Skeletal muscle tissue (tissue), 3 donors: ENCODE measurements at regions not wholly inside any gene's neighbourhood (a gene's known extent, or its start where the extent isn't known, plus 50 kb on each side); places are given as distances from the start of the nearest gene placed in this dataset.

Source experiments
- H3K27ac ChIP-seq: one replicate; pipeline ENCODE4 v1.7.0; 2013; ENCODE audit warnings: mild to moderate bottlenecking, low read depth, low read length, inconsistent platforms
- H3K27me3 ChIP-seq, 3 donors: one replicate each; pipeline ENCODE4 v1.7.0; 2013; ENCODE audit warnings: low read length in 3 of 3; ENCODE audit not compliant: control insufficient read depth in 3 of 3, insufficient read depth in 3 of 3
- H3K36me3 ChIP-seq, 3 donors: one replicate each; pipeline ENCODE4 v1.7.0; 2013; ENCODE audit warnings: low read length in 3 of 3; ENCODE audit not compliant: control insufficient read depth in 3 of 3, insufficient read depth in 3 of 3
- H3K4me1 ChIP-seq, 3 donors: one replicate each; pipeline ENCODE4 v1.7.0; 2013; ENCODE audit warnings: low read length in 3 of 3, mild to moderate bottlenecking in 3 of 3; ENCODE audit not compliant: control insufficient read depth in 3 of 3, insufficient read depth in 3 of 3
- H3K4me3 ChIP-seq, 3 donors: one replicate each; pipeline ENCODE4 v1.7.0; 2013; ENCODE audit warnings: low read length in 3 of 3
- H3K9ac ChIP-seq, 3 donors: one replicate each; pipeline ENCODE4 v1.7.0; 2013; ENCODE audit warnings: low read length in 3 of 3, mild to moderate bottlenecking in 3 of 3, moderate library complexity in 2 of 3, low read depth in 1 of 3
- H3K9me3 ChIP-seq, 3 donors: one replicate each; pipeline ENCODE4 v1.7.0; 2013; ENCODE audit warnings: low read length in 3 of 3; ENCODE audit not compliant: control insufficient read depth in 3 of 3
- donor health status: Osteomylitis.

DNA sequence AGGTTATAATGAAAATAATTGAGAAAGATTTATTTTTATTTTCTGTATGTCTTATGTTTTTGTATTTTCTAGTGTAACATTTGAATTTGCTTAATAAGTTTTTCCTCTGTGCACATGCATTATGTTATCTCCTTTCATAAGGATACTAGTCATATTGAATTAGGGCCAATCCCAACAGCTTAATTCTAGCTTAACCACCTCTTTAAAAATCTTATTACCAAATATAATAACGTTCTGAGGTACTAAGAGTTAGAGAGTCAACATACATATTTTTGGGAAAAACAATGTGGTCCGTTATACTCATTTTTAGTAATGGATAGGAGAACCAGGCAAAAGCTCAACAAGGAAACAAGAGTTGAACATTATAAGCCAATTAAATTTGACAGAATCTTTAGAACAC is 845.6 kb upstream of the SEL1L start:
- Histone ChIP-seq H3K4me1 (no peaks in the 10 kb centered on the region), H3K27me3 (no peaks in the 10 kb centered on the region), H3K9ac (no peak overlapping the region), H3K36me3 (no peaks in the 10 kb centered on the region), H3K4me3 (no peak overlapping the region), H3K9me3 (no peaks in the 10 kb centered on the region), H3K27ac (no peak overlapping the region)

DNA sequence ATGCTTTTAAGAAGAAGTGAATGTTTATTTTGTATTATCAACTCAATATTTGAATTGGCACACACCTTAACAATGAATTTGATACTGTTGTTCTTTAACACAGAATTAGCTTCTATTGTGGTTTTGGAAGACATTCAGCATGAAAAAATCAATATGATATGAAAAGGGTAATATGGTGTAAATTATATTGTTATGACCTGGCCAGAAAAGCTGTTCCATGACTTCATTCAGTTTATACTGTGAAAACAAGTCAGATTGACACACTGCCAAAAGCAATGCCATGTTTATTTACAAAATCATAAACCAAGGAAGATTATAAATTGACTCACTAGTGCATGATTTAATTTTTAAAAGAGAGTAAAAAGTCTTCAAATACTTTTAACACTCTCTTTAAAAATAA is 851.4 kb upstream of the SEL1L start:
- H3K4me1 ChIP-seq = no peaks in the 10 kb centered on the region
- no peaks in the 10 kb centered on the region for H3K36me3 ChIP-seq
- H3K27ac ChIP-seq = no peak overlapping the region
- H3K9ac ChIP-seq = no peak overlapping the region
- no peaks in the 10 kb centered on the region for H3K9me3 ChIP-seq
- H3K27me3 ChIP-seq = no peaks in the 10 kb centered on the region
- no peak overlapping the region for H3K4me3 ChIP-seq

DNA sequence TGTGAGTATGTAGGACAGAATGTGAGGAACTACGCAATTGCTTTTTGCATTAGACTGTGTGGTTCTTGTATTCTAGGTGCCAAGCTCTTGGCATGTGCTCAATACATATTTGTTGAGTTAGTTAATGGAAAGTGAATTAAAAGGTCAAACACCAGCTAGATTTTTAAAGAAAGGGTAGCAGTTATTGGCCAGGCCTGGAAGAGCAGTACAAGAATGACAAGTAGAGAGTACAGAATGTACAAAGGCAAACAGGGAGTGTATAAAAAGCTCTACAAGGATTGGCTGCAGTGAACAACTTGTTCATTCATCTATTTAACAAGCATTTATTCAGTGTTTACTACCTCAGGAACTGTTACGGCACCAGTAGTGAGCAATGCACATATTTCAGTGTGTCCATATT is 854.0 kb upstream of the SEL1L start:
- H3K4me3 ChIP-seq = no peak overlapping the region
- no peak overlapping the region for H3K27ac ChIP-seq
- no peaks in the 10 kb centered on the region for H3K9me3 ChIP-seq

DNA sequence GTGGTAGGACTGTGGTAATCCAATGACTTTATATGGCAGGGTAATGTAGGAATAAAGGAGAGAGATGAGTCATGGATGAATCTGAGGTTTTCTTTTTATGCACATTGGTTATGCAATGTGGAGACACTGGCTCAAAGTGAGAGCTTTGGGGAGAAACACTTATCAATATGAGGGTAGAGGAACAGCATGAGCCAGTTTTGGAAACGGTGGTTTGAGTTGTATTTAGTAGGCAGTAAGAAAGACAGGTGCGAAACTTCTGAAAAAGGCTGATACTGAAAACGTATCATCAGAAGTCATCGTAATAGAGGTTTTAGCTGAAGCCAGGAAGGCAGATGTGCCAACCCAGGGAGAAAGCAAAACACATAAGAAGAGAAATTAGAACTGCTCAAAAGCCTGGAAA is 854.8 kb upstream of the SEL1L start:
- Histone ChIP-seq H3K27me3 (no peaks in the 10 kb centered on the region), H3K4me3 (no peak overlapping the region), H3K9me3 (no peaks in the 10 kb centered on the region), H3K27ac (no peak overlapping the region), H3K9ac (no peak overlapping the region), H3K36me3 (no peaks in the 10 kb centered on the region), H3K4me1 (no peaks in the 10 kb centered on the region)

More for the DNA sequence above, 854.0 kb upstream of the SEL1L start:
- H3K4me1 ChIP-seq = no peaks in the 10 kb centered on the region
- H3K36me3 ChIP-seq = no peaks in the 10 kb centered on the region
- no peak overlapping the region for H3K9ac ChIP-seq
- no peaks in the 10 kb centered on the region for H3K27me3 ChIP-seq

DNA sequence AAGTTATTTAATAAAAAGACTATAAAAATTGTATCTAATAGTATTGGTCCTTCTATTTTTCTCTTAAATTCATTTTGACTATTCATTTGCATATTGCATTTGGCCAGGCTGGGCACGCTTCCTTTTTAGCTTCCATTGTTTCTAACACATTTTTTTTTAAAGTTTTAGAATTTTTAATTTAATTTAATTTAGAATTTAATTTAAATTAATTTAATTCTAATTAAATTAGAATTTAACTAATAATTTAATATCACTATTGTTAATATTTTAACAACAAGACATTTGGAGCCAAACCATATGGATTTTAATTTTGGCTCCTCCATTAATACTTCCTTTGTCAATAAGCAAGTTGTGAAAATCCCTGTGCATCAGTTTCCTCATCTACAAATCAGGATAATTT is 856.9 kb upstream of the SEL1L start:
- H3K4me1 ChIP-seq = no peaks in the 10 kb centered on the region
- no peaks in the 10 kb centered on the region for H3K9me3 ChIP-seq
- no peak overlapping the region for H3K9ac ChIP-seq
- no peaks in the 10 kb centered on the region for H3K36me3 ChIP-seq
- no peak overlapping the region for H3K27ac ChIP-seq
- H3K27me3 ChIP-seq = no peaks in the 10 kb centered on the region
- H3K4me3 ChIP-seq = no peak overlapping the region

DNA sequence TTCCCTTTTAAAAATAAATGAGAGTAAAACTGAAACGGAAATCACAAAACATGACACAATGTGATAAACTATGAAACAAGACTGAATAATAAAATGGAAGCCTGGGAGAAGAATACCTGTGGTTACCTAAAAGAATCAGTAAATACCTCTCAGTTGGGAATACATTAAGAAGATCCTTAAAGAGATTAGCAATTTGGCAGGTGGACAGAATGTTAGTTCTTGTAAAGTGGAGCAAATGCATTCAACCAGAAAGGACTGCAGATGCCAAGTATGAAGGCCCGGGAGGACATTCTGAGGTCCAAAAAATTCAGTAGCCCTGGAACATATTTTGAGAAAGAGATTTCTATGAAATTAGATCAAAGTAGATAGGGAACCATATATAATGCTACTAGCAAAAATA is 861.3 kb upstream of the SEL1L start:
- no peaks in the 10 kb centered on the region for H3K4me1 ChIP-seq
- H3K27ac ChIP-seq = no peak overlapping the region
- no peak overlapping the region for H3K4me3 ChIP-seq
- no peaks in the 10 kb centered on the region for H3K9me3 ChIP-seq
- H3K9ac ChIP-seq = no peak overlapping the region
- H3K27me3 ChIP-seq = no peaks in the 10 kb centered on the region
- H3K36me3 ChIP-seq = no peaks in the 10 kb centered on the region

DNA sequence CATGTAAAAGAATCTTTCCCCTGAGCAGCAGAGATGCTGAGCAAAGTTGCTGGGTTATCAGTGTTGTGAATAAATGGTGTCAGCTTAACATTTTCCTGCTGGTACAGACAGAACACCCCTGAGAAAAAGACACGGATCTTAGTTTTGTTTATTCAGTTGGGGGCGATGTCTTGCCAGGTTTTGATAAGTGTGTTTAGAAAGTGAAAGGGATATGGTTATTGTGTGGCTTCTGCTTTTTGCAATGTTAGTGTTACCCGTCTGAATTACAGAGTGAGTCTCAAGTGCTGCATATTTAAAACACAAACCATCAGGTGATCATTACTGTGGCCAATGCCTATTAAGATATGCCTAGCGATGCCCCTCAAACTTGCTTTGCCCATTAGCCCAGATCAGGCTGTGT is 864.6 kb upstream of the SEL1L start:
- no peaks in the 10 kb centered on the region for H3K27me3 ChIP-seq
- no peak overlapping the region for H3K4me3 ChIP-seq
- no peaks in the 10 kb centered on the region for H3K36me3 ChIP-seq
- H3K9me3 ChIP-seq = no peaks in the 10 kb centered on the region
- H3K4me1 ChIP-seq = no peaks in the 10 kb centered on the region
- no peak overlapping the region for H3K9ac ChIP-seq
- no peak overlapping the region for H3K27ac ChIP-seq

DNA sequence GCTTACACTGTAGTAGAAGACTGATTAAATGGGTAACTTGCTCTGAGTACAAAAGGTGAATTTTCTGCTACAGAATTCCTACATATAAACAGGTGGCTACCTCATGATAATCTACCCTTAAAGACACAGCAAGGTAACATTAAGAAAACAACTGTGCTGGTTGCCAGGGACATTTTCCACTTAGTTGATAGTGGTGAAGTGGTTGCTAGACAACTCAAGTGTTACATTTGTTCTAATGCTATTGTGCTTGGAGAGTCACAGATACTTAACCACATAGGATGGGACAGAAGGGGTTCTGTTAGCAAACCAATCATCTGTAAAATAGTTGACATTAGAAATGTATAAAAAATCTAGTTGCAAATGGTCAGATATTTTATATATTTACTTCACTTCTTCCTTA is 870.3 kb upstream of the SEL1L start:
- H3K4me3 ChIP-seq = no peak overlapping the region
- no peak overlapping the region for H3K27ac ChIP-seq
- no peak overlapping the region for H3K9ac ChIP-seq
- no peaks in the 10 kb centered on the region for H3K9me3 ChIP-seq
- no peaks in the 10 kb centered on the region for H3K4me1 ChIP-seq
- H3K27me3 ChIP-seq = no peaks in the 10 kb centered on the region
- H3K36me3 ChIP-seq = no peaks in the 10 kb centered on the region

DNA sequence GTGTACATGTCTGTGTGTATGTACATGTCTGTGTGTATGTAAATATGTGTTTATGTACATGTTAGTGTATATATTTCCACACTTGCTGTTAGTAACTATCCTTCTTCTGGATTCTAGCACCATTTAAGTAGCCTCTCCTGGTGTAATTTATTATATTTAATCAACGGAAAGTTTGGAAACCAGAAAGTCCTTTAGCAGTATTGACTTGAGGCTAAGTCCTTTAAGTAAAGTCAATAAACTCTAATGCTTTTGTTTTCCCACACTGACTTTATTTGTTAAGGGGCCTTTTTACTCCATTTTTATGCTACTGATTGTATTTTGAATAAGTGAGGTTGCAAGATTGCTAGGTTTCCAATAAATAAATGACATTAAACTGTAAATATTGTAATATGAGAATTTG is 876.4 kb upstream of the SEL1L start:
- no peak overlapping the region for H3K4me3 ChIP-seq
- H3K4me1 ChIP-seq = no peaks in the 10 kb centered on the region
- H3K36me3 ChIP-seq = no peaks in the 10 kb centered on the region
- no peak overlapping the region for H3K27ac ChIP-seq
- no peaks in the 10 kb centered on the region for H3K27me3 ChIP-seq
- no peaks in the 10 kb centered on the region for H3K9me3 ChIP-seq
- H3K9ac ChIP-seq = no peak overlapping the region

DNA sequence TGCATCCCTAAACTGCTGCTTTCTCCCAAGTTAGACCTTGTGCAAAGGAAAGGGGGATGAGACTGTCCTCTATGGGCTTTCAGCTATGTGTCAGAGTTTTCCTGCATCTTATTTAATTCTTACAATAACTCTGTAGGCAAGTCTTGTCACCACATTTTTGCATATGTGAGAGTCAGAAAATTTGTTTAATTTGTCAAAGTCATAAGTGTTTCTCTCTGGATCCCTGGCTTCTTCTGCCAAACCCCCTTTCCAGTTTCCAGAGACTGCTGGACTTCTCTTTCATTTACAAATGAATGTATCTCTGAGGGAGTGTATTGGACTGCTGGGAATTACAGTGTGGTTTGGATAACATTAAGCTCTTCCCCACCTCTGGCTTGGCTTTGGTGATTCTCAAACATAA is 877.6 kb upstream of the SEL1L start:
- no peak overlapping the region for H3K27ac ChIP-seq
- H3K36me3 ChIP-seq = no peaks in the 10 kb centered on the region
- H3K4me1 ChIP-seq = no peaks in the 10 kb centered on the region

DNA sequence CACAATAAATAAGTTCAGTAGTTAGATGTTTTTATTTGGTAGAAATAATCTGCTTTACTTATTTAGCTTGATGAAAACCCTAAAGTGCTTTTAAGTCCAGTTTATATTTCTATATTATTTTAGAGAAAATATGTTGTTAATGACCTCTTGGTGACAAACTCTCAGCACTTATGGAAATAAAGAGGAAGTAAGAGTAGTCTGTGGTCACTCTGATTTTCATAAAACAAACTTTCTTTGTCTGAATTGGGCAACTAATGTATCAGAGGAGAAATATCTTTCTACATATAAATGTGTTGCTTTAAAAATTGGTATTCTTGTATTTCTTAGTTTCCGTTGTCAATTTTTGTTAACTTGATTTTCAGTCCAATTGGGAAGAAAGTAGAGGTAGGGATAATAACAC is 878.9 kb upstream of the SEL1L start:
- no peaks in the 10 kb centered on the region for H3K27me3 ChIP-seq
- H3K4me1 ChIP-seq = no peaks in the 10 kb centered on the region
- no peak overlapping the region for H3K9ac ChIP-seq
- peaks cover 0 to 3% (median 0%) of the 10 kb centered on the region in 3 donors for H3K9me3 ChIP-seq
- H3K27ac ChIP-seq = no peak overlapping the region
- no peaks in the 10 kb centered on the region for H3K36me3 ChIP-seq
- H3K4me3 ChIP-seq = no peak overlapping the region

More for the DNA sequence above, 877.6 kb upstream of the SEL1L start:
- Histone ChIP-seq H3K27me3 (no peaks in the 10 kb centered on the region), H3K9me3 (no peaks in the 10 kb centered on the region), H3K4me3 (no peak overlapping the region), H3K9ac (no peak overlapping the region)
